Calu3 (cell line): ENCODE measurements at regions not wholly inside any gene's neighbourhood (a gene's known extent, or its start where the extent isn't known, plus 50 kb on each side); places are given as distances from the start of the nearest gene placed in this dataset.

Experiments used
- BruUV-seq: library from RNA; stranded (reverse); fragments of 400-500 nt; replicated peaks from 2 replicates; lab custom pipeline; 2021; lab: Mats Ljungman, UMichigan
- CTCF ChIA-PET: fragments of 300-600 bp; sonication (Branson Sonifier 250); formaldehyde crosslinking; loops from one replicate; lab custom pipeline; 2022; ENCODE audit warnings: antibody characterized with exemption; lab: Charles Lee
- DNase-seq: peaks from one replicate; pipeline ENCODE4 v3.0.0; 2022
- H3K27ac Mint-ChIP-seq: one replicate; pipeline ENCODE4 v1.8.0; 2022; ENCODE audit warnings: mixed read lengths; ENCODE audit not compliant: unreplicated experiment
- H3K27me3 Mint-ChIP-seq: one replicate; pipeline ENCODE4 v1.8.0; 2022; ENCODE audit warnings: mixed read lengths; ENCODE audit not compliant: unreplicated experiment
- H3K36me3 Mint-ChIP-seq: one replicate; pipeline ENCODE4 v1.8.0; 2022; ENCODE audit warnings: mild to moderate bottlenecking, moderate library complexity, mixed read lengths; ENCODE audit not compliant: insufficient read depth, unreplicated experiment
- H3K4me1 Mint-ChIP-seq: one replicate; pipeline ENCODE4 v1.8.0; 2022; ENCODE audit warnings: mild to moderate bottlenecking, low read depth, mixed read lengths; ENCODE audit not compliant: unreplicated experiment
- H3K4me3 Mint-ChIP-seq: one replicate; pipeline ENCODE4 v1.8.0; 2022; ENCODE audit warnings: mild to moderate bottlenecking, low read depth, moderate library complexity, mixed read lengths; ENCODE audit not compliant: unreplicated experiment
- H3K9me3 Mint-ChIP-seq: one replicate; pipeline ENCODE4 v1.8.0; 2022; ENCODE audit warnings: low read depth, mixed read lengths; ENCODE audit not compliant: unreplicated experiment
- intact Hi-C: fragments of 100-400 bp; cut with micrococcal nuclease; formaldehyde crosslinking; loops from one replicate; pipeline ENCODE4 v1.10.0; 2022; ENCODE audit not compliant: unreplicated experiment
- TF ChIP-seq, protein P1 (sequence below): fragments of 200-600 bp; IDR thresholded peaks from one replicate; pipeline ENCODE4 v1.8.0; 2022; ENCODE audit warnings: antibody characterized with exemption; ENCODE audit not compliant: unreplicated experiment

DNA sequence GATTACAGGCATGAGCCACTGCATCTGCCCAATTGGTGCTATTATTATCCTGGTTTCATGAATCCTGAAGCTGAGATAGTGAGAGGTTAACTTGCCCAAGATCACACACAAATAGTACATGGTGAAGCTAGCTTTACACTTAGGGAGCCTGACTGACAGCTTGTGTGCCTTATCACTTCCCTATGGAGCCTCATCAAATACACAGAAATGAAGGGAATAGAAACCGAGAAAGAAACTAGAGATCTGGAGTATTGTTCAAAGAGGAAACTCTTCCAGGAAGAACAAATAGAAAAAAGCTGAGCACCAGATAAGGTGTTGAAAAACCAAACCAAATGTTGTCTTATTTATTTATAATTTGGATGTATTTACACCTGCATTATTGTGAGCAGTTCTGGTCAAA is 155.0 kb upstream of the CITED2 start:
- BruUV-seq = no TSS peak
- no peak for DNase-seq
- intact Hi-C loops = no loop called here
- Mint-ChIP-seq H3K9me3 (peaks cover 5% of the 10 kb centered on the region), H3K4me1 (peaks cover 14% of the 10 kb centered on the region), H3K27me3 (no peaks in the 10 kb centered on the region), H3K36me3 (no peaks in the 10 kb centered on the region), H3K27ac (no peak overlapping the region), H3K4me3 (no peak overlapping the region)
- CTCF ChIA-PET = no interaction called here
- TF ChIP-seq, protein P1, sequence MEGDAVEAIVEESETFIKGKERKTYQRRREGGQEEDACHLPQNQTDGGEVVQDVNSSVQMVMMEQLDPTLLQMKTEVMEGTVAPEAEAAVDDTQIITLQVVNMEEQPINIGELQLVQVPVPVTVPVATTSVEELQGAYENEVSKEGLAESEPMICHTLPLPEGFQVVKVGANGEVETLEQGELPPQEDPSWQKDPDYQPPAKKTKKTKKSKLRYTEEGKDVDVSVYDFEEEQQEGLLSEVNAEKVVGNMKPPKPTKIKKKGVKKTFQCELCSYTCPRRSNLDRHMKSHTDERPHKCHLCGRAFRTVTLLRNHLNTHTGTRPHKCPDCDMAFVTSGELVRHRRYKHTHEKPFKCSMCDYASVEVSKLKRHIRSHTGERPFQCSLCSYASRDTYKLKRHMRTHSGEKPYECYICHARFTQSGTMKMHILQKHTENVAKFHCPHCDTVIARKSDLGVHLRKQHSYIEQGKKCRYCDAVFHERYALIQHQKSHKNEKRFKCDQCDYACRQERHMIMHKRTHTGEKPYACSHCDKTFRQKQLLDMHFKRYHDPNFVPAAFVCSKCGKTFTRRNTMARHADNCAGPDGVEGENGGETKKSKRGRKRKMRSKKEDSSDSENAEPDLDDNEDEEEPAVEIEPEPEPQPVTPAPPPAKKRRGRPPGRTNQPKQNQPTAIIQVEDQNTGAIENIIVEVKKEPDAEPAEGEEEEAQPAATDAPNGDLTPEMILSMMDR = no peak

DNA sequence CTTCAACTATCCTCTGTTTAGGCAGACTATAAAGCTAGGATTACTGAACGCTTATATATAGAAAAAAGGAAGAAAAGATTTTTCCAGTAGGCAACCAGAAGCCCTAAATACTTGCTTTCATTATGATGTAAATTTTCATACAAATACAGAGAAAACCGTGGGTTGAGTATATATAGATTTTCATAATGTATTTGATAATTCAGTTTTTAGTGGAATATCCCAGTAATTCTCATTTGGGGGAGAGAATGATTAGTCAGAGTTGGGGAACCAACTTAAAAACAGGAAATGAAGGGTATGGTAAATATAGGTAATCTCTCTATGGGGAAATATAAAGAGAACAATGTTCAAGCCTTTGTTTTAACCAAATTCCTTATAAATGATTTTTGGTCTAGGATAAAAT is 154.0 kb upstream of the CITED2 start:
- Mint-ChIP-seq H3K4me1 (peaks cover 4% of the 10 kb centered on the region), H3K27me3 (no peaks in the 10 kb centered on the region), H3K27ac (no peak overlapping the region), H3K36me3 (no peaks in the 10 kb centered on the region), H3K9me3 (peaks cover 5% of the 10 kb centered on the region), H3K4me3 (no peak overlapping the region)
- DNase-seq = no peak
- intact Hi-C loops = no loop called here
- TF ChIP-seq, protein P1 = no peak
- BruUV-seq = no TSS peak
- CTCF ChIA-PET = no interaction called here

DNA sequence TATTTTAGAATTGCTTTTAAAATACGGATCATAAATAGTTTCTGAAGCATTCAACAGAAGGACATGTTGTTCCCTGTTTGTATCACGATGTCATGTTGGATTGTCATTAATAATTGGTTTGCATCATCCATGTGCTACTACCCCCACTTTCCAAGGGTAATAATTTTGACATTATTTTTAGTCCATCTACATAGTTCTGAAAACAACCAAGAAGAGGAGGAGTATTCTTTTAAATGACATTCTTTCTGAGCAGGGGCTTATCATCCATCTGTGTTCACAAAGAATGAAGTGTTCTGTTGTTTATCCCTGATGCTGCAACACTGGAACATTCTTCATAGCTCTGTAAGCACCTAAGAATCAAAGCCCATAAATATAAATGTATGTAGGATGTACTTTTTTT is 151.0 kb upstream of the CITED2 start:
- H3K27ac Mint-ChIP-seq = no peak overlapping the region
- H3K9me3 Mint-ChIP-seq = peaks cover 5% of the 10 kb centered on the region
- H3K4me1 Mint-ChIP-seq = peaks cover 10% of the 10 kb centered on the region
- intact Hi-C loops = no loop called here
- no TSS peak for BruUV-seq
- DNase-seq = no peak
- TF ChIP-seq, protein P1 = no peak
- no peaks in the 10 kb centered on the region for H3K36me3 Mint-ChIP-seq
- no peak overlapping the region for H3K4me3 Mint-ChIP-seq
- CTCF ChIA-PET = interaction anchor here (0.7 kb wide), 1 partner anchor 9 kb away, joined by 3 read pairs; no protein-coding TSS in a partner anchor
- H3K27me3 Mint-ChIP-seq = no peaks in the 10 kb centered on the region

DNA sequence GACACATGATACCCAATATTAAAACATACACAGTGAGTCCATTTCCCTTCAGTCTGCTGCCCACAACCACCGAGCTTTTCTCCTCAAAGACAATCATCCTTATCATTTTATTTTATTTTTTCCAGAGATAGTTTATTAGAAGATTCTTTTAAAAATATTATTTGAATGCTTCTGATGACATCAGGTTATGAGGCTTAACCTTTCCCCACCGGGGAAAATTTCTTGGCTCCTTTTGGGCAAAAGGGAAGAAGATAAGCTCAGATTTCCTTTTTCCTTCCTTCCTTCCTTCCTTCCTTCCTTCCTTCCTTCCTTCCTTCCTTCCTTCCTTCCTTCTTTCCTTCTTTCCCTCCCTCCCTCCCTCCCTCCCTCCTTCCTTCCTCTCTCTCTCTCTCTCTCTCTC is 149.5 kb upstream of the CITED2 start:
- TF ChIP-seq, protein P1 = no peak
- BruUV-seq = no TSS peak
- CTCF ChIA-PET = no interaction called here
- Mint-ChIP-seq H3K27ac (no peak overlapping the region), H3K4me1 (peaks cover 10% of the 10 kb centered on the region), H3K9me3 (no peaks in the 10 kb centered on the region), H3K27me3 (no peaks in the 10 kb centered on the region), H3K4me3 (no peak overlapping the region), H3K36me3 (no peaks in the 10 kb centered on the region)
- DNase-seq = no peak
- intact Hi-C loops = no loop called here
